PC-3 (cell line): ENCODE measurements at regions not wholly inside any gene's neighbourhood (a gene's known extent, or its start where the extent isn't known, plus 50 kb on each side); places are given as distances from the start of the nearest gene placed in this dataset.

Source experiments
- EZH2 ChIP-seq: fragments of 300-600 bp; sonication (generic); IDR thresholded peaks from one replicate; pipeline ENCODE4 v1.6.1; 2017; ENCODE audit warnings: antibody characterized with exemption, mild to moderate bottlenecking, low read length; ENCODE audit not compliant: unreplicated experiment
- TF ChIP-seq, protein P1 (sequence below): fragments of 300-600 bp; sonication (generic); conservative IDR thresholded peaks from 2 replicates; pipeline ENCODE4 v1.5.1; 2017; ENCODE audit warnings: antibody characterized with exemption, low read depth, mild to moderate bottlenecking, low read length

- TF ChIP-seq, protein P1, sequence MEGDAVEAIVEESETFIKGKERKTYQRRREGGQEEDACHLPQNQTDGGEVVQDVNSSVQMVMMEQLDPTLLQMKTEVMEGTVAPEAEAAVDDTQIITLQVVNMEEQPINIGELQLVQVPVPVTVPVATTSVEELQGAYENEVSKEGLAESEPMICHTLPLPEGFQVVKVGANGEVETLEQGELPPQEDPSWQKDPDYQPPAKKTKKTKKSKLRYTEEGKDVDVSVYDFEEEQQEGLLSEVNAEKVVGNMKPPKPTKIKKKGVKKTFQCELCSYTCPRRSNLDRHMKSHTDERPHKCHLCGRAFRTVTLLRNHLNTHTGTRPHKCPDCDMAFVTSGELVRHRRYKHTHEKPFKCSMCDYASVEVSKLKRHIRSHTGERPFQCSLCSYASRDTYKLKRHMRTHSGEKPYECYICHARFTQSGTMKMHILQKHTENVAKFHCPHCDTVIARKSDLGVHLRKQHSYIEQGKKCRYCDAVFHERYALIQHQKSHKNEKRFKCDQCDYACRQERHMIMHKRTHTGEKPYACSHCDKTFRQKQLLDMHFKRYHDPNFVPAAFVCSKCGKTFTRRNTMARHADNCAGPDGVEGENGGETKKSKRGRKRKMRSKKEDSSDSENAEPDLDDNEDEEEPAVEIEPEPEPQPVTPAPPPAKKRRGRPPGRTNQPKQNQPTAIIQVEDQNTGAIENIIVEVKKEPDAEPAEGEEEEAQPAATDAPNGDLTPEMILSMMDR: no peak
- no peak for TF ChIP-seq EZH2
Measured at GRCh38 chr5:57422341-57422740, 60.3 kb downstream of the ACTBL2 start.
